ENCODE measurements at regions not wholly inside any gene's neighbourhood (a gene's known extent, or its start where the extent isn't known, plus 50 kb on each side); places are given as distances from the start of the nearest gene placed in this dataset.

DNA sequence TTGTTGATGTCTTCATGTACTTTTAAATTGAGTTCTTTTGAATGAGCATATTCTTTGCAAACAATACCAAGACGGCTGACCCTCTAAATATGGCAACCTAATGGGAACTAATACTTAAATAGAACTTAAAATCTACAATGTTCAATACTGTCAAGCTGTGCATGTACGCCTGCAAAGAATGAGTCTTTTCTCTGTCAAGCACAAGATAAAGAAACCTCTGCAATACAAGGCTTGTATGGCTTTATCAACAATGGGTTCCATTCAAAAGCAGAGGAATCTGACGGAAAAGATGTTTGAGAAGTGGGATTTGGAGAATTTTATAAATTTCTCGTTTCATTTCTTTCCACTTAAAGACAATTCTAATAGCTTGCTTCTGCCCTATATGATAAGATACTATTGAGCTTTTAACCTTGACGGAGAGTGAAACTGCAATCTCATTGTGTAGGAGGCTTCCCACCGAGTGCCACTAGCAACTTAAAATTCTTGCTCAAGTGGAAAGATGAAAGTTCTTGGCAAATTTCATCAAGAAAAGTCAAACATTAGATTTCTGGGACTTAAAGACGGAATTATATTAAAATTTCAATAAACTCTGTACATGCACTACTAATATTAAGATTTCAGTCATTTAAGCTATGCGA, 119.8 kb downstream of the RGS21 start (continued):
- TF ChIP-seq SCRT2 (tag by site-specific recombination; IDR thresholded peaks at IDR 0.05) (no peak), ZBTB8A (tag by site-specific recombination; IDR thresholded peaks at IDR 0.05) (no peak), BCL11A (tag by site-specific recombination; IDR thresholded peaks at IDR 0.05; ENCODE audit: low read depth) (no peak)
- TF ChIP-seq, protein P1, sequence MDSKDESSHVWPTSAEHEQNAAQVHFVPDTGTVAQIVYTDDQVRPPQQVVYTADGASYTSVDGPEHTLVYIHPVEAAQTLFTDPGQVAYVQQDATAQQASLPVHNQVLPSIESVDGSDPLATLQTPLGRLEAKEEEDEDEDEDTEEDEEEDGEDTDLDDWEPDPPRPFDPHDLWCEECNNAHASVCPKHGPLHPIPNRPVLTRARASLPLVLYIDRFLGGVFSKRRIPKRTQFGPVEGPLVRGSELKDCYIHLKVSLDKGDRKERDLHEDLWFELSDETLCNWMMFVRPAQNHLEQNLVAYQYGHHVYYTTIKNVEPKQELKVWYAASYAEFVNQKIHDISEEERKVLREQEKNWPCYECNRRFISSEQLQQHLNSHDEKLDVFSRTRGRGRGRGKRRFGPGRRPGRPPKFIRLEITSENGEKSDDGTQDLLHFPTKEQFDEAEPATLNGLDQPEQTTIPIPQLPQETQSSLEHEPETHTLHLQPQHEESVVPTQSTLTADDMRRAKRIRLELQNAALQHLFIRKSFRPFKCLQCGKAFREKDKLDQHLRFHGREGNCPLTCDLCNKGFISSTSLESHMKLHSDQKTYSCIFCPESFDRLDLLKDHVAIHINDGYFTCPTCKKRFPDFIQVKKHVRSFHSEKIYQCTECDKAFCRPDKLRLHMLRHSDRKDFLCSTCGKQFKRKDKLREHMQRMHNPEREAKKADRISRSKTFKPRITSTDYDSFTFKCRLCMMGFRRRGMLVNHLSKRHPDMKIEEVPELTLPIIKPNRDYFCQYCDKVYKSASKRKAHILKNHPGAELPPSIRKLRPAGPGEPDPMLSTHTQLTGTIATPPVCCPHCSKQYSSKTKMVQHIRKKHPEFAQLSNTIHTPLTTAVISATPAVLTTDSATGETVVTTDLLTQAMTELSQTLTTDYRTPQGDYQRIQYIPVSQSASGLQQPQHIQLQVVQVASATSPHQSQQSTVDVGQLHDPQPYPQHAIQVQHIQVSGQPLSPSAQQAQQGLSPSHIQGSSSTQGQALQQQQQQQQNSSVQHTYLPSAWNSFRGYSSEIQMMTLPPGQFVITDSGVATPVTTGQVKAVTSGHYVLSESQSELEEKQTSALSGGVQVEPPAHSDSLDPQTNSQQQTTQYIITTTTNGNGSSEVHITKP (tag by site-specific recombination; IDR thresholded peaks at IDR 0.05): no peak

DNA sequence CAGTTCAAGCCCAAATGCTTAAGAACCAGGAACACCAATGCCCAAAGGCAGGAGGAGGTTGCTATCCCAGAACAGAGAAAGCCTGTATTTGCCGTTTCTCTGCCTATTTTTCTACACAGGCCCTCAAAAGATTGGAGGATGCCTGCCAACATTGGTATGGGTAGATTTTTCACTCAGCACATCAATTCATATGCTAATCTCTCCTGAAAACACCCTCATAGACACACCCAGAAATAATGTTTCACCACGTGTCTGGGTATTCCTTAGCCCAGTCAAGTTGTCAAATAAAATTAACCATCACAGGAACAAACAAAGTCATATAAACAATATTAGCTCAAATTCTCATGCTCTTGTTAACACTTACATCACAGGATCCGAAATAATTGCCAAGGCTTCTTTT, 121.9 kb downstream of the RGS21 start:
- TF ChIP-seq ZNF776 (tag by site-specific recombination; IDR thresholded peaks at IDR 0.05; ENCODE audit: borderline replicate concordance) (no peak), ZNF529 (tag by site-specific recombination; IDR thresholded peaks at IDR 0.05; ENCODE audit: insufficient replicate concordance) (no peak)
- no peaks in the 10 kb centered on the region for H3K36me3 ChIP-seq (ENCODE audit: control insufficient read depth in 2 of 2, insufficient read depth in 1 of 2, low read length in 2 of 2)
- no peaks in the 10 kb centered on the region for H3K9me3 ChIP-seq (ENCODE audit: control insufficient read depth, insufficient read depth, low read depth, low read length)
- no peak overlapping the region for H3K27ac ChIP-seq (ENCODE audit: extremely low read depth, low read depth, low read length)
- no peak overlapping the region for H3K4me3 ChIP-seq (ENCODE audit: low read depth, low read length)
- ChIA-PET POLR2A (no interaction called here), CTCF (interaction anchor here (0.7 kb wide), 2 partner anchors 596 to 918 kb away, joined by 3 read pairs; no protein-coding TSS in a partner anchor)
- H3K4me1 ChIP-seq (ENCODE audit: control insufficient read depth, insufficient read depth, low read length): no peaks in the 10 kb centered on the region

DNA sequence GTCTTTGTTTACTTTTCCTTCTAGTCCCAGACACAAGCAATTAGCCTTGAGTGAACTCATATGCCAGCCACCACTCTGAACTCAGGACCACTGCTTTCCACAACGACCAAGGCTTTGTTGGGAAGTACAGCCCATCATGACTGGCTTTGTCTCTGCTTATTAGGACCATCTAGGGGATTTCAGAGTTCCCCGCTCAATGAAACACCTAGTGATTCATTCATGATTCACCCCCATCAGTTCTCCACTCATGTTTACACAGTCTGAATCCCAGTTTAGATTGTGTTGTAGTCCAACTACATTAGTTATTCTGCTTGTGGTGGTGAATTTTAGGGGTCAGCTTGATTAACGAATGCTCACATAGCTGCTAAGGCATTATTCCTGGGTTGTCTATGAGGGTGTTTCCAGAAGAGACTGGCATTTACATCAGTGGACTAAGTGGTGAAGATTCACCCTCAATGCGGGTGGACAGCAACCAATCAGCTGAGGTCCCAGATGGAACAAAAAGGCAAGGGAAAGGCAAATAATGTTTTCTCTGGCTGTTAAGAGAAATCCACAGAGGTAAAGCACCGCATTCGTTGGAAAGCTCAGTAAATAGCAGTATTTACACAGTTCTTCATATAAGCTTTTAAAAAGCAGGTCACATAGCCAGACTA, 122.7 kb downstream of the RGS21 start:
- Histone ChIP-seq H3K4me3 (ENCODE audit: low read depth, low read length) (no peak overlapping the region), H3K27ac (ENCODE audit: extremely low read depth, low read depth, low read length) (no peak overlapping the region), H3K9me3 (ENCODE audit: control insufficient read depth, insufficient read depth, low read depth, low read length) (no peaks in the 10 kb centered on the region), H3K4me1 (ENCODE audit: control insufficient read depth, insufficient read depth, low read length) (no peaks in the 10 kb centered on the region), H3K36me3 (ENCODE audit: control insufficient read depth in 2 of 2, insufficient read depth in 1 of 2, low read length in 2 of 2) (no peaks in the 10 kb centered on the region)
- CTCF ChIA-PET: interaction anchor here (0.7 kb wide), 2 partner anchors 597 to 919 kb away, joined by 3 read pairs; no protein-coding TSS in a partner anchor
- TF ChIP-seq KLF7 (tag by site-specific recombination; IDR thresholded peaks at IDR 0.05; ENCODE audit: borderline replicate concordance): no peak
- TF ChIP-seq, protein P2, sequence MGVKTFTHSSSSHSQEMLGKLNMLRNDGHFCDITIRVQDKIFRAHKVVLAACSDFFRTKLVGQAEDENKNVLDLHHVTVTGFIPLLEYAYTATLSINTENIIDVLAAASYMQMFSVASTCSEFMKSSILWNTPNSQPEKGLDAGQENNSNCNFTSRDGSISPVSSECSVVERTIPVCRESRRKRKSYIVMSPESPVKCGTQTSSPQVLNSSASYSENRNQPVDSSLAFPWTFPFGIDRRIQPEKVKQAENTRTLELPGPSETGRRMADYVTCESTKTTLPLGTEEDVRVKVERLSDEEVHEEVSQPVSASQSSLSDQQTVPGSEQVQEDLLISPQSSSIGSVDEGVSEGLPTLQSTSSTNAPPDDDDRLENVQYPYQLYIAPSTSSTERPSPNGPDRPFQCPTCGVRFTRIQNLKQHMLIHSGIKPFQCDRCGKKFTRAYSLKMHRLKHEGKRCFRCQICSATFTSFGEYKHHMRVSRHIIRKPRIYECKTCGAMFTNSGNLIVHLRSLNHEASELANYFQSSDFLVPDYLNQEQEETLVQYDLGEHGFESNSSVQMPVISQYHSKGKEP (tag by site-specific recombination; IDR thresholded peaks at IDR 0.05): no peak
- TF ChIP-seq ZNF600 (tag by site-specific recombination; IDR thresholded peaks at IDR 0.05): no peak
- TF ChIP-seq ZNF510 (tag by site-specific recombination; IDR thresholded peaks at IDR 0.05; ENCODE audit: insufficient replicate concordance): no peak
- TF ChIP-seq ZNF341 (tag by site-specific recombination; IDR thresholded peaks at IDR 0.05; ENCODE audit: low read depth): no peak
- TF ChIP-seq ZNF660 (tag by site-specific recombination; IDR thresholded peaks at IDR 0.05): no peak
- TF ChIP-seq ZNF335 (tag by site-specific recombination; conservative IDR thresholded peaks at IDR 0.05): no peak
- no peak for TF ChIP-seq ZBTB8A (tag by site-specific recombination; IDR thresholded peaks at IDR 0.05)
- TF ChIP-seq, protein P3, sequence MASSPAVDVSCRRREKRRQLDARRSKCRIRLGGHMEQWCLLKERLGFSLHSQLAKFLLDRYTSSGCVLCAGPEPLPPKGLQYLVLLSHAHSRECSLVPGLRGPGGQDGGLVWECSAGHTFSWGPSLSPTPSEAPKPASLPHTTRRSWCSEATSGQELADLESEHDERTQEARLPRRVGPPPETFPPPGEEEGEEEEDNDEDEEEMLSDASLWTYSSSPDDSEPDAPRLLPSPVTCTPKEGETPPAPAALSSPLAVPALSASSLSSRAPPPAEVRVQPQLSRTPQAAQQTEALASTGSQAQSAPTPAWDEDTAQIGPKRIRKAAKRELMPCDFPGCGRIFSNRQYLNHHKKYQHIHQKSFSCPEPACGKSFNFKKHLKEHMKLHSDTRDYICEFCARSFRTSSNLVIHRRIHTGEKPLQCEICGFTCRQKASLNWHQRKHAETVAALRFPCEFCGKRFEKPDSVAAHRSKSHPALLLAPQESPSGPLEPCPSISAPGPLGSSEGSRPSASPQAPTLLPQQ (tag by site-specific recombination; IDR thresholded peaks at IDR 0.05): no peak
- TF ChIP-seq KLF8 (tag by site-specific recombination; IDR thresholded peaks at IDR 0.05): no peak
- TF ChIP-seq ZNF747 (tag by site-specific recombination; IDR thresholded peaks at IDR 0.05): no peak
- POLR2A ChIA-PET: no interaction called here
